Choroid plexus epithelial cell (primary cell): ENCODE measurements at regions not wholly inside any gene's neighbourhood (a gene's known extent, or its start where the extent isn't known, plus 50 kb on each side); places are given as distances from the start of the nearest gene placed in this dataset.

Experiments
- DNase-seq: peaks from one replicate; pipeline ENCODE4 v3.0.0-alpha.2; 2010; ENCODE audit warnings: low read depth
- H3K4me3 ChIP-seq: 2 replicates; pipeline ENCODE4 v1.5.1; 2011; ENCODE audit warnings: low read depth, mild to moderate bottlenecking, control low read depth, low read length, moderate library complexity
- CTCF ChIP-seq: conservative IDR thresholded peaks from 2 replicates; pipeline ENCODE4 v1.5.1; 2011; ENCODE audit warnings: low read depth, mild to moderate bottlenecking, control low read depth, inconsistent platforms, low read length, moderate library complexity

GRCh38 chr3:182035324-182035723 lies 323.6 kb downstream of the SOX2 start:
- no peak for TF ChIP-seq CTCF
- DNase-seq, result no peak
- H3K4me3 ChIP-seq, result no peak overlapping the region

GRCh38 chr3:182036382-182036781 lies 324.7 kb downstream of the SOX2 start:
- no peak overlapping the region for H3K4me3 ChIP-seq
- no peak for DNase-seq
- TF ChIP-seq CTCF, result no peak

- no peak for DNase-seq
- no peak overlapping the region for H3K4me3 ChIP-seq
- TF ChIP-seq CTCF, result no peak
Measured at GRCh38 chr3:182041668-182042291, 330.1 kb downstream of the SOX2 start.

GRCh38 chr3:182045736-182046135 lies 334.0 kb downstream of the SOX2 start:
- no peak overlapping the region for H3K4me3 ChIP-seq
- TF ChIP-seq CTCF, result no peak
- no peak for DNase-seq

GRCh38 chr3:182046166-182046764 lies 334.5 kb downstream of the SOX2 start:
- H3K4me3 ChIP-seq, result no peak overlapping the region
- TF ChIP-seq CTCF, result no peak
- no peak for DNase-seq

- no peak for TF ChIP-seq CTCF
- DNase-seq, result no peak
Measured at GRCh38 chr3:182050932-182051331, 339.2 kb downstream of the SOX2 start.

GRCh38 chr3:182052332-182052731 lies 340.6 kb downstream of the SOX2 start:
- TF ChIP-seq CTCF, result no peak
- no peak for DNase-seq

More at GRCh38 chr3:182050932-182051331, 339.2 kb downstream of the SOX2 start:
- H3K4me3 ChIP-seq, result no peak overlapping the region

More at GRCh38 chr3:182052332-182052731, 340.6 kb downstream of the SOX2 start:
- H3K4me3 ChIP-seq, result no peak overlapping the region
